ENCODE measurements at regions not wholly inside any gene's neighbourhood (a gene's known extent, or its start where the extent isn't known, plus 50 kb on each side); places are given as distances from the start of the nearest gene placed in this dataset.

DNA sequence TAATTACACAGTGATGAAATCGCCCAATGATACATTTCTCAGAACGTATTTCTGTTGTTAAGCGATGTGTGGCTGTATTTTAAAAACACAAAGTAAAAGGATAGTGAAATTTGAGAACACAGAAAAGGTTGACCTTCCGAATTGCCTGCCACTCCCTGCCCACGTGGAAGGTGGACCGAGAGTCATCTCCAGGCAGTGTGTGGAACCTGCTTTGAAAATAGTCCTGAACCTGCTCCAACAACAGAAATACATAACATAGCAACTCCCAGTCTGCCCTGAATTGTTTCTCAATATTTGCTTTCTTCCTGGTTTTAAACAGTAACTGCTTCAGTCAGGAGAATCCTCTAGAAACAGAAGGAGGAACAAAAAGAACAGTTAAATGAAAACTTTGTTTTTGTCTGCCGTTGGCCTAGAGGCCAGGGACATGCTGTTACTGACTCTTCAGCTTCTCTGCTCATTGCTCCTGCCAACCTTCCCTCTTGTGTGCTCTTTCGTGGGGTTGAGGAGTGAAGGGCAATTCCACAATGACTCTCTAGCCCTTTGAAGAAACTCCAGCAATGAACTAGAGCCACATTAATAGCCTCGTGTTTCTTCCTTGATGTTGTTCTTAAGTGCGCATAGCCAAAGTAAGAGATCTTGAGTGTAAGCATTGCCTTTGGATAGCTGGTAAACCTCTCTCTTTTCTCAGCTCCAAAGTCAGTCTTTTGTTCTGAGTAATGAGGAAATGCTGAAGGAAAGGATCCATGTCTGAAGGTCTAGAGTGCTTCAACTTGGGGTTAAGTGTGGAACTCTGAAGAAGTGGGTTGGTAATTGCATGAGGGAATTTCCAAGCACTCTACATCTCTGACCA is 452.5 kb upstream of the CCL2 start:
- DNase-seq = no peak

DNA sequence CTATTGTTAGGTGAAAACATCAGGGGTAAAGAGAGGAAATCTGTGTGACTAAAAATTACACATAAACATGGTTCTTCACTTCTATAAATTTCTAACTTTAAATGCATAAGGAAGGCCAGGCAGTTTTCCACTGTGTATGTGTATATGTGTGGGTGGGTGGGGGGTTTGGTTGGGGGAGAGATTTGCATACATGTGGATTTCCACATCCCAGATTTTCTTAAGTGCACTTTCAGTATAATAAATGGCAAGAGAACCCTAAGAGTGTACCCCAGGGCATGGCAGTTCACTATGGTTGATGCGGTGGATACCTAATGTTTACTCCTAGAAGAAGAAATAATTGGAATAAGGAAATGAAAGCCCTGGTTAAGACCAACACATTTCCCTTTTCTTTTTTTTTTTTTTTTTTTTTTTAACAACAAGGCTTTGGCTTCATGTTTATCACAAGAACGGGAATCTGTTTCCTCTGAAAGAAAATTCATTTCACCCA is 451.8 kb upstream of the CCL2 start:
- DNase-seq = no peak

DNA sequence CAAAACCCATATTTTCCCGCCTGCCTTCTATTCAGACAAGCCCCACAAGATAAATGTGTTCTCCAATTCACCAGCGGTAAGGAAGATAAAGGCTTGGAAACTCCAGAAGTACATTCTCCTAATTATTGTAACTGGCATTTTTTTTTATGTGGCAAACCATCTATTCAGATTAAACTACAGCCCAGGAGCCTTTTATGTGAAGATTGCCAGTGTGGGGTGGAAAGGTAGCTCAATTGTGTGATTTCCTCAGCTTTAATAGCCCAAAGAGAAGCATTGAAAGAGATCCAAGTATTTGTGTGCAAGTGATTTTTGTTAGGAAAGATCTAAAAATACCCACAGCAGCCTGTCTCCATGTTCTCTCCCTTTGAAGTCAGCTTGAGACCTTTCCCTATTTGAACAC is 451.4 kb upstream of the CCL2 start:
- DNase-seq = no peak

DNA sequence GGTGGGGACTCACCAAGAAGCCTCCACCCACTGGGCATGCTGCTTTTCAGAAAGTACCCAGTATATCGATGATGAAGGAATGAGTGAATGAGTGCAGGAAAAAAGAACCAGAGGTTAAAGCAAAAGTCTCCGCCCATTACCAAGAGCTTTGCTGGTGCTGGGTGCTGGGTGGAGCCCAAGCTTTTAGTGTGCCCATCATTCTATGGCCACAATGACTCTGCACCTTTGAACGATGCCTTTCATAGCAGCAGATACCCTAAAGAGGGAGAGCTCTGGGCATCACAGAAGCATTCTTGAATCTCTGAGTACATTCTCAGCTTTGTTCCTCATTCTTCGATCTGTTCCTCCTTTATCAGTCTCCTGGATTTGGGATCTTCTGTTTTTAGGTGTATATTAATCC is 450.7 kb upstream of the CCL2 start:
- no peak for DNase-seq

DNA sequence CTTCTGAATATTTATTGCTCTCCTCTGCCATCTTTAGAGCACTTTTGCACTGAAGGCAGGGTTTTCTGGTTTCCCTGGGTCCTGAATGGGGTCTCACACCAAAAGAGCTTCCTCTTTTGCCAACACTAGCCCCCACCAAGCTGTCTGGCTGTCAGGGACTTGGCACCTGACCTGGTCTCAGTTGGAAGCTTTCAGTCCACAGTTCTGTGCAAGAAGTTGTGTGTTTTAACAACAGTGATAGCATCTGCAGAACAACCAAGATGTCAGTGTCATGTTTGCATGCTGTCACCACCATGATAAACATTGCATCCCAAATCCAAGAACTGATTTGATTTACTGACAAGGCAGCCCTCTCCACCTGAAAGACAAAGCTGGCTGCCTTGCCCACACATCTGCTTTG is 448.5 kb upstream of the CCL2 start:
- no peak for DNase-seq

DNA sequence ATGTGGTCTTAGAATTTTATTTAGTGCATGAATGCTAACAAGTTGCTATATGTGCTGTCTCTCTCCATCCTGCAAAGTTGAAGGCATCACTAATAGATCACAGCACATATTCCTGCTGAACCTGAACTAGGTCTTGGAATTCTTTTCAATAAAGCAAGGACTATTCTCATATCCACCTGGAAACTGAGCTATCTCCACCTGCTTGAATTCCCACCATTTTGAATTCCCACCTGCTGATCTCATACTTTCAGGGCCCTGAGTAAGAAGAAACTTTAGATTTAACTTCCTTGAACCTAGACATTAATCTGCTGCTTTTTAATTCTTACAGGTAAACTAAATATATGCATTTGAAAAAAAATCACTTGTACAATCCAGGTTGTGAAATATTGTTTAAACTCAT is 445.3 kb upstream of the CCL2 start:
- DNase-seq = no peak

DNA sequence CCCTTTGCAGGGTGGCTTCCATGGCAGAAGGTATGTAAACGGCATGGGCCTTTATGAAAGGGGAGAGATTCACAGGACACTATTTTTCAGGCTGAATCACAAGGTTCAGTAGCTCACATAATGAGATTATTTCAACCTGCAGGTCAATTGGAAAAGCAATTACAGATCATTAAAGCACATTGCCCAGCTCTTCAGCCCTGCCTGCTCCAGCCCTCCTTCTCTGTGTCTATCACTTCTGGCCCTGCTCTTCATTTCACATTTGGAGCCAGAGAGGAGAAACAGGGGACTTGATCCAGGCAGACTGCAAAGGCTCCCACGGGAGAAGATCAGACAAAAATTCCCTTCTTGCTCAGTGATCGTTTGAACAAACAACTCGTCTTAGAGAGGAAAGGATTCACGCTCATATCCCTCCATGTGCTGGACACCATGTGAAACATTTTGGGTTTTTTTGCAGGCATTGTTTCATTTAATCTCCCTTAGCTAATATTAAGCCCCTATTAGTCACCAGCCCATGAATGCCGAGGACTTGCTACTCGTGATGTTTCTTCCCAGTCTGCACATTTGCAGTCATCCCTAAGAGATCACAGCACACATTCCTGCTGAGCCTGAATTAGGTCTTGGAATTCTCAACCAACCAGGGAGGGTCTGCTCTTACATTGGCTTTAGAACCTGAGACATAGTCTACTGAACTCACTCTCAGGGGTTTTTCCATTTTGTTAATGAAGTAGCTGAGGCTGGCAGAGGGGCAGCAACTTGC is 443.9 kb upstream of the CCL2 start:
- no peak for DNase-seq

DNA sequence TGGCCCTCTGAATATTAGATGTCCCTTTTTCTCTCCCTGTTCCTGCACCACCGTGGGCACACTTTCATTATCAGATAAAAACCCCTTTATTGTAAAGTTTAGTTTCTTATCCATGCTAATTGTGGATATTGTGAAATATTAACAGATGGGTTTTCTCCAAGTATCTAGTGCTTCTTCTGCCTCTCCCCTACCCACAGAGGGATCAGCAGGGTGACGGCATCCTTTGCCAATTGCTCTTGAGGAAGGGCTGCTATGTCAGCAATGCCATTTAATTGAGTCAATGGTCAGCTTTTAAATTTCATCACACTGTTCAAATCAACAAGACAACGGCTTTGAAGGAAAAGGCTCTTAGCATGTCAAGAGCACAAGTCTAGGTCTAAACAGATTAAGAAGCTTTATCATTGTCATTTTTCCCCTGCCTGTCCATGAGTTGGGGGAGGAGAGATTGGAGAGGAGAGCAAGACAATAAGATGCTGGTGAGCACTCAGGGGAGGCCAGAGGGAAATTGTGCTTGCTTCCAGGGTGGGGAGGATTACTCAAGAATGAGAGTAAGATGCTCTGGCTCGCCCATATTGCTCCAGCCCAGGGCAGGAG is 443.0 kb upstream of the CCL2 start:
- DNase-seq = no peak

DNA sequence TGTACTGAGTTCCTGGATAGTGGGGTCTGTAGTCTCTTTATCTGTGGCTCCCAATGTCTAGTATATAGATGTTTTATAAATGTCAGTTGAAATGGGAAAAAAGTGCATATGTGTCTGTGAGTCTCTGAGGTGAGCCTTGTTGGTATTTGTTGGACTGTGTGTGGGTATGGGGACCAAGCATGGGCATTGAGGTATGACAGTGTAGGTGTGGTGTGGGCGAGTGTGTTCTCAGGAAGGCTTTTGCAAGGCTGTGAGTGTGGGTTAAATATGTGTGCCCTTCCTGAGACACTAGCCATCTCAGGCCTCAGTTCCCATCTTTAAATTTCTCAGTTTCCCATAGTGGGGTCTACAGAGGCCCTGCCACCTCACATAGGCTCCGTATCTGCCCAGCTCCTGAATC is 440.2 kb upstream of the CCL2 start:
- DNase-seq = no peak

DNA sequence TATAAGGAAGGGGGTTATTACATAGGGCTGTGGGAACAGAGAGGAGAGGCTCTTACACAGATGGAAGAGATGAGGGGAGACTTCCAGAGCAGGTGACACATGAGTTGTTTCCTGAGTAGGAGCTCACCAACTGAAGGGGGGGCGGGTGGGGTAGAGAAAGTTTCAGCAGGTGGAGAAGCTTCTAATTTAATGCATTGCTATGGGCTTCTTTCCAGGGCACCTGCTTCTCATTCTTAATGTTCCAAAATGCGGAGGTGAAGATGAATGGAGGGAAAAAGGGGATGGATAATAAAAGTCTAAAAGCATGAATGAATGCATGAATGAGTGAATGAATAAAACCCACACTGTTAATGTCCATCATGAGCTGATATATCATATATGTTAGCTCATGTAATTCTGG is 439.0 kb upstream of the CCL2 start:
- DNase-seq = no peak

DNA sequence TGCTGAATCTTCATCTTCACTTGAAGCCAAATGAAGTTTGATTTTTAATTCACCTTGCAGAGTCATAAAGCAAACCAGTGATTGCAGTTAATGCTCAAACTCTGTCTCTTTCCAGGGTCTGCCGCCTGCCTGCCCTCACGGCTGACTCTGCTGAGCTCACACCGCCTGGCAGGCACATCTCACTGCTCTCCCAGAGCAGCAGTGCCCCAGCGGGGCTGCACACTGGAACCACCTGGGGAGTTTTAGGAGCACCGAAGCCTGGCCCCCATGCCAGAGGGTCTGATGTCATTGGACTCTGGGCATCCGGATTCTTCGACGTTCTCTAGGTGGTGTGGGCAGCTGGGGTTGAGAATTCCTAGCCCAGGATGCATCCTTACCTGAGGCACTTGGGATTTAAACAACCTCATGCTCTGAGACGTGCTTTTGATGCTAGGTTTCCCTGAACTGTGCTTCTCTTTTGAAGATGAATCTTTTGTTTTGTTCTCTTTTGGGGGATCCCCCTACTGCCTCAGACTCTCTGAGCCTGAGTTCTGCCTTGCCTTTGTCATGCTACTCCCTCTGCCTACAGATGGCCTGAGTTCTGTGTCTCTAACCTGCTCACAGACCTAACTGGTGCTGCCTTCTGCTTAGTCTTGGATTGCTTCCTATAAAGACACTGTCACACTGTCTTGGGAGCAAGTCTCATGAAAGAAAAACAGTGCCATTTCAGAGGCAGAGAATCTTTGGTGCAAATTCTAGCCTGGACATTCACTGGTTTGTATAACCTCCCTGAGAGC is 438.1 kb upstream of the CCL2 start:
- DNase-seq = no peak

DNA sequence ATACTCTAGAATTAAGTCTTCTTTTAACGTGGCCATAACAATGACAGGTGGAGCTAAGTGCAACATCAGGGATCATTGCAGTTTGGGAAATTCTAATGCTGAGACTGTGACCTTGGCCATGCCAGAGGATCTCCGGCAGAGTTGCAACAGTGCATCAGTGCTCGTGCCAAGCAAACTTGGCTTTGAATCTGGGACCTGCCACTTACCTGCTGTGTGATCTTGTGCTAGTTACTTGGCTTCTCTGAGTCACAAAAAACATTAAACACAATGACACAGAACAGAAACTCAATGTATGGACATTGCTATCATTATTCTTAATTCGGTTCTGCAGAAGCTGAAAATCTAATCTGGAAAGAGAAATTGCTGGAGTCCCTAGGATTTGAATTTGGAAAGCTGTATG is 435.5 kb upstream of the CCL2 start:
- no peak for DNase-seq

DNA sequence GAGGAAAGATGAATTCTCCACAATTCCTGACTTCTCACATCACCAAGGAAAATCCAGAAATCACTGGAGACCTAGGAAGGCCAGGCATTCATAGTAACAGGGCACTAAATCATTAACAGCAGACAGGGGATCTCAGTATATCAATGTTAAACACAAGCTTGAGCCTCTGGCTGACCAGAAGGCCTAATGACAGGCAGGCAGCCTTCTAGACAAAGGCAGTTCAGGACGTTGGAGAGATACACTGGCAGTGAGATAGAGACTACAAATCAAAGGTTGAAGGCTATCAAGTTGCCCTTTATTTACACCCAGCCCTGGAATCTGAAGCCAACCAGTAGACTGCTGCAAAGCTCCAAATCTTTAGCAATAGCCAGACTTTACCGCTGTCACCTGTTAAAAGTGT is 422.8 kb upstream of the CCL2 start:
- DNase-seq = no peak

DNA sequence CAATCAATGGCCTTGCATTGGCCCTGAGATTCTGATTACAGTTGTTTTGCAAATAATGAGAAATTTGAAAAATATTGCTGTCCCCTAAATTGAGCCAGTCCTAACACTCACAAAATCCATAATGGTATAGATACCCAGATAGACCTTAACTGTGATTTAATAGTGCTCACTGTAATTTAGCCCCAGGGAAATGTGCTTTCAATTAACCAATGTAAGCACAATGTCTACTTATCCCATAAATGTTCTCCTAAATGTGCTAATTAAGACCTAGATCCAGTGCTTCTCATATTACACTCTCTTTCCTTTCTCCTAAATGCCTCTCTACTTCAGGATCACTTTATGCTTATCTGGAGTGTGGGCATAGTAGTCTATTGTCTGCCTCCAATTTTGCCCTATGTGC is 417.8 kb upstream of the CCL2 start:
- no peak for DNase-seq

DNA sequence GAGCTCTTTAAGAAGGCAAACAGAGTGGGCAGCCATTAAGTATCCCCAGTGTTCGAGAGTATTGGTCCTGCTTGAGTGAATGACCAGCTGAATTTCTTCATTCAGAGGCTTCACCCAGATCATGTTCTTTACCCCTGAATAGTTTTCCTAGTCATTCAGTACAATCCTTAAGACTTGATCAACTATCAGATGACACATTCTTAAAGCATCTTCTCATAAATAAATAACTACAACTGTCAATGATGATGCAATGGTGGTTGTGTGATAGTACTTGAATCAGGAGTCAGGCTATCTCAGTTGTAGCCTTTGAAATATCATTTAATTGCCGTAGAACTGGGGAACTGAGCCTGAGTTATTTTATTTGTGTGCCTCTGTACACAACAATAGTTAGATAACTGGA is 416.8 kb upstream of the CCL2 start:
- DNase-seq = peak; percentile 49

DNA sequence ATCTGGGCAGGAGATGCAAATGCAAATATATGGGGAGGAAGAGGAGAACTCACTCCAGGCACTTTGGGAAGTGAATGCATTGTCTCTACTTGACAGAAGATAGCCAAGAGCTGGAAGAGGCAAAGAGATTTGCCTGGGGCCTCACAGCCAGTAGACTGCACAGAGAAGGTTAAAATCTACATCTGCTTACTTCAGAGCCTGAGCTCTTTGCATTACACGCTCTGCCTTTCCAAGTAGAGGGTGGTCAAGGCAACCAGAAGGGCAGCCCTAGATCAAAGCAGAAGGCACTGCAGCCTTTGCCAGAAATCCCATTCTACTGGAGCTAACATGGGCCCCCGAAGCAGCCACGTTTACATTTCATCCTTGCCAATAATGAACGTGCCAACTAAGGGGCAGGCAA is 407.2 kb upstream of the CCL2 start:
- no peak for DNase-seq

DNA sequence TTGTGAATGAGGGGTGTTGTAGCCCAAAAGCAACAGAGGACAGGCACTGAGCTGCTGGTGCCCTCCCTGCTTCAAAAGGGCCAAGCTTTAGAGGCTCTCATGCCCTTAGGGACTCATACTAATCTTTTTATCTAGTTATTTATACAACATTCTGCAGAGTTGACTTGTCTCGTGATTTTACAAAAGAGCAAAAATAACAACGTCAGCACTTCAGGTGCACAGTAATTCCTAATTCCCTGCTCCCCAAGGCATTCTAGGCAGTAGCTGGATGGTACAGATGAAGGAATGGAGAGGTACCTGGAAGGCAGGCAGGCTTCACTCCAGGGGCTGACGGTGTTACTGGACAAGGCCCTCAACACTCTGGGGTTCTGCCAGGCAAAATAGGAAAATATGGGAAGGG is 406.7 kb upstream of the CCL2 start:
- DNase-seq = no peak

DNA sequence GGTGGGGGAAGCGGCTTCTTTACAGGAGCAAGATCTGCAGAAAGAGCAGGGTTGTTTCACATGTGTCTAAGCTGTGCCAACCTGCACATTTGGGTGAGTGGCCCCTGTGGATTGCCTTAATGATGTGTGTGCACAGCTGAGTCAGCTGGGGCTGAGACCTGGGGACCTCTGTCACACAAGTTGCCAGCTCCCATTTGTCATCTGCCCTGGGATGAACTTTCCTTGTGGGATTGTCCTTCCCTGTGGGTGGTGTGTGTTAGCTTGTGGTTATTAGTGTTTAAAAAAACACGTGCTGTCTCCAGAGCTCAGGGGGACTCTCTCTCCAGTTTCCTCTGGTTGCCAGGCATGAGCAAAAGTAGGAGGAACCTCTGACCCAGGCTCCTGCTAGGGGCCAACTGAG is 400.5 kb upstream of the CCL2 start:
- DNase-seq = no peak

DNA sequence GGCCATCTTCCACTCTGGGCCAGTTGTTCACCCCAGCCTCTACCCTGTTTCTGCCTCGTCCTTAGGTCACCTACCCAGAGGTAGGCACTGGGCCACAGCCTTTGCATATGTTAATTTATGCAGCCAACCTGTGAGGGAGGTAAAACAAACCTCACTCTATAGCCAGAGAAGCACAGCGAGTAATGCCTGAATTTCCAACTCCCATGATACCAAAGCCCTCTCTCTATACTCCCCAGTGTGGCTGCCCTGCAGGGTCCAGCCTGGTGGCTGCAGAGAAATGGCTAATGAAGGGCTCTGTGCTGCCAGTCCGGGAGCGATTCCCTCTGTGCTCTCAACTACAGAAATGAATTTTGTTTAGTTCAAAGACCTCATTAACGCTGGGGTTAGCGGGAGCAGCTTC is 397.0 kb upstream of the CCL2 start:
- DNase-seq = no peak

DNA sequence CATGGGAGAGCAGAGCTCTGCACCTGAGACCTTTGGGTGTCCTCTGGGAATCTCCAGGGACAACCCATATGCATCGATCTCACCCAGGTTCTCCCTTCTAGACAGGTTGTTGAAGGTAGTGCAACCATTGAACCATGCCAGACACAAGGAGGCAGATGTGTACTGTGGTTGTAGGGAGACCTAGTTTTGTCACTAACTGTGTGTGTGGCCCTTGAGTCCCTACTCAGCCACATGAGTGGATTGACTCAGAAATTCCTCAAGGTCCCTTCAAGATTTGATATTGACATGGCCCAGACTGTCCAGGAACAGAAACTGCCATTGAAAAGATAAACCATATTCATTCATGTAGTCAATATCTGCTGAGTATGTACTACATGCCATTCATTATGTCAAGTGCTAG is 396.4 kb upstream of the CCL2 start:
- no peak for DNase-seq

DNA sequence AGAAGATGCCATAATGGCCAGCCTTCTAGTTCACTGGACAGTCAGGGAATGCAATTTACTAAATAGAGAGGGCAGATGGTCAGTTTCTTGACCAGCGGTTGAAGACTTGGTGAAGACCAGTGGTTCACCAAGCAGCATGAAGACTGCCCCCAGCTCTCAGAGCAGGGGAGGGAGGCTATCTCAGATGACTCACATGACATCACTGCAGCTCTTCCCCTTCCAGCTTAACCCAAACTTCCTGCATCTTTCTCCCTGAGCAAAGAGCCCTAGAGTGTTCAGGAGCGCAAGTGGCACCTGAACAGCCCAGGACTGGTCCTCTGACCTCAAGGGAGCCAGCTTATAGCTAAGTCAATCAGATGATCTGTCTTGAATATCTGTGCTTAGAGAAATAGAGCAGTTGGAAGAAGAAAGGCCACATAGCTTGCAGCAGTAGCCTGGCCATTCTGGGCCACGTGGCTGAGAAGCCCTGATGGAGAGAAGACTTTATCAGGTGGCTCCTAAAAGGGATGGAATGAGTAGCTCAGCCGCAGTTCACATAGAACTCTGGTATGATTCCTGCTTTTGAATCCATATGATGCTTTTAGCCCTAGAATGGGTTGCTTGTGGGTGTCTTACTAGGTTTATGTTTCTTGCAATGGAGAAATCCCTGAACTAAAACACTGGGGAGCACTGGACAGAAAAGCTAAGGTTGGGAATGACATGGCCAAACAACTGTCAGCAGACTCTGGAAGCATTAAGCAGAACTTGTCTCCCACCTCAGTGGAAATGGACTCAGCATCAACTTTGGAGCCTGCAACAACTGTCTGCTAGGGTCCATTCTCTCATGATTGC is 392.1 kb upstream of the CCL2 start:
- no peak for DNase-seq

DNA sequence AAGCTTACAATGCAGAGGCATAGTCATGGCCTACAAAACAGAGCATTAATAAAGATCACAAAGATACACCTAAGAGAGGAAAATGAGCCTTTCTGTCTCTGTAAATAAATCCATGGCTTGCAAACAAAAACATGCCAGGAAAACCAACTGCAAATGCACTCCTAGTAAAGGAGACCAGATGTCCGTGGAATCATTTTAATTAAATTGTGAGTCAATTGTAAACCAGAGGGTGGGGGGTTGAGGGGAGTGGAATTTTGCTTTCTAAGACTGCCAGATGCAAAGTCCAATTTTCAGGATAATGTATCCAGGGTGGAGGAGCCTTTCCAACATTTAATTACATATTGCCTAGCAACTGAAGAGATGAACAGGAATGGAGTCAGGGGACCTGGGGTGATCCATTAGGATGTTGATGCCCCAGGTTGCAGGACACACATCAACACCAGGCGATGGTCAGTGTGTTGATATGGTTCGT is 390.3 kb upstream of the CCL2 start:
- no peak for DNase-seq

All from kidney glomerular epithelial cell (primary cell).